HL-60 (cell line): ENCODE measurements at regions not wholly inside any gene's neighbourhood (a gene's known extent, or its start where the extent isn't known, plus 50 kb on each side); places are given as distances from the start of the nearest gene placed in this dataset.

ENCODE experiments used
- DNase-seq, 2 experiments: peaks; one replicate each; pipeline ENCODE4 v3.0.0-alpha.2; 2010 to 2020; ENCODE audit warnings: low read depth in 1 of 2, low spot score in 1 of 2
- H3K27ac ChIP-seq: fragments of 250-450 bp; sonication (Bioruptor Pico); replicated peaks from 2 replicates; pipeline ENCODE4 v1.5.1; 2020; ENCODE audit warnings: mild to moderate bottlenecking, moderate library complexity
- H3K27me3 ChIP-seq: fragments of 250-450 bp; sonication (Bioruptor Pico); 2 replicates; pipeline ENCODE4 v1.5.1; 2021; ENCODE audit warnings: mild to moderate bottlenecking, moderate library complexity; ENCODE audit not compliant: insufficient read depth, poor library complexity, severe bottlenecking
- H3K4me3 ChIP-seq: replicated peaks from 2 replicates; pipeline ENCODE4 v1.5.1; 2011; ENCODE audit warnings: mild to moderate bottlenecking, control low read depth, low read length; ENCODE audit not compliant: insufficient read depth
- GABPA ChIP-seq: IDR thresholded peaks from 2 replicates; pipeline ENCODE4 v1.6.1; 2012; ENCODE audit warnings: low read depth
- POLR2AphosphoS5 ChIP-seq: IDR thresholded peaks from 2 replicates; pipeline ENCODE4 v1.6.1; 2012; ENCODE audit warnings: low read depth
- SPI1 ChIP-seq: IDR thresholded peaks from 2 replicates; pipeline ENCODE4 v1.6.1; 2012; ENCODE audit warnings: low read depth, mild to moderate bottlenecking, borderline replicate concordance
- TF ChIP-seq, protein P1 (sequence below): IDR thresholded peaks from 2 replicates; pipeline ENCODE4 v1.6.1; 2012; ENCODE audit warnings: low read depth; ENCODE audit not compliant: insufficient replicate concordance
- TF ChIP-seq, protein P2 (sequence below): IDR thresholded peaks from one replicate; pipeline ENCODE4 v1.5.1; 2011; ENCODE audit warnings: low read length, control low read depth, inconsistent platforms; ENCODE audit not compliant: insufficient read depth

DNA sequence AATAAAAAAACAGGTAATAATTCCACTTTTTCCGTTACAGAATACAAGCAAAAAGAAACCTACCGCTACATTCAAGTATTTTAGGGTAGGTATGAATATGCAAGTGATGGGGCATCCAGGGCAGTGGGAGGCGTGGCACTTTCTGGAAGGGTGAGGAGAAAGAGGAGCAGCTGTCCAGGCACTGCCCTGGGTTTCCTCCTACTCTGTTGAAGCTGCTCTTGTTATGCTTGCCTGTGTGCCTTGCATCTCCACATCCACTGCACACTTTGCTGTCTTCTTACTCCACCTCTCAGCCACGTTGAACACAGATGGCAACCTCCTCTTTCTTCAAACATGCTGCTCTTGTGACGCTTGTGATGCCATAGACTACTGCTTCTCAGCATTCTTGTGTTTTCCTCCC lies 83.2 kb downstream of the RPE65 start:
- no peak for DNase-seq
- no peak overlapping the region for H3K4me3 ChIP-seq
- H3K27ac ChIP-seq = no peak overlapping the region
- no peaks in the 10 kb centered on the region for H3K27me3 ChIP-seq
- TF ChIP-seq SPI1 (no peak), POLR2AphosphoS5 (no peak), GABPA (no peak)
- TF ChIP-seq, protein P1, sequence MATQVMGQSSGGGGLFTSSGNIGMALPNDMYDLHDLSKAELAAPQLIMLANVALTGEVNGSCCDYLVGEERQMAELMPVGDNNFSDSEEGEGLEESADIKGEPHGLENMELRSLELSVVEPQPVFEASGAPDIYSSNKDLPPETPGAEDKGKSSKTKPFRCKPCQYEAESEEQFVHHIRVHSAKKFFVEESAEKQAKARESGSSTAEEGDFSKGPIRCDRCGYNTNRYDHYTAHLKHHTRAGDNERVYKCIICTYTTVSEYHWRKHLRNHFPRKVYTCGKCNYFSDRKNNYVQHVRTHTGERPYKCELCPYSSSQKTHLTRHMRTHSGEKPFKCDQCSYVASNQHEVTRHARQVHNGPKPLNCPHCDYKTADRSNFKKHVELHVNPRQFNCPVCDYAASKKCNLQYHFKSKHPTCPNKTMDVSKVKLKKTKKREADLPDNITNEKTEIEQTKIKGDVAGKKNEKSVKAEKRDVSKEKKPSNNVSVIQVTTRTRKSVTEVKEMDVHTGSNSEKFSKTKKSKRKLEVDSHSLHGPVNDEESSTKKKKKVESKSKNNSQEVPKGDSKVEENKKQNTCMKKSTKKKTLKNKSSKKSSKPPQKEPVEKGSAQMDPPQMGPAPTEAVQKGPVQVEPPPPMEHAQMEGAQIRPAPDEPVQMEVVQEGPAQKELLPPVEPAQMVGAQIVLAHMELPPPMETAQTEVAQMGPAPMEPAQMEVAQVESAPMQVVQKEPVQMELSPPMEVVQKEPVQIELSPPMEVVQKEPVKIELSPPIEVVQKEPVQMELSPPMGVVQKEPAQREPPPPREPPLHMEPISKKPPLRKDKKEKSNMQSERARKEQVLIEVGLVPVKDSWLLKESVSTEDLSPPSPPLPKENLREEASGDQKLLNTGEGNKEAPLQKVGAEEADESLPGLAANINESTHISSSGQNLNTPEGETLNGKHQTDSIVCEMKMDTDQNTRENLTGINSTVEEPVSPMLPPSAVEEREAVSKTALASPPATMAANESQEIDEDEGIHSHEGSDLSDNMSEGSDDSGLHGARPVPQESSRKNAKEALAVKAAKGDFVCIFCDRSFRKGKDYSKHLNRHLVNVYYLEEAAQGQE = no peak
- TF ChIP-seq, protein P2, sequence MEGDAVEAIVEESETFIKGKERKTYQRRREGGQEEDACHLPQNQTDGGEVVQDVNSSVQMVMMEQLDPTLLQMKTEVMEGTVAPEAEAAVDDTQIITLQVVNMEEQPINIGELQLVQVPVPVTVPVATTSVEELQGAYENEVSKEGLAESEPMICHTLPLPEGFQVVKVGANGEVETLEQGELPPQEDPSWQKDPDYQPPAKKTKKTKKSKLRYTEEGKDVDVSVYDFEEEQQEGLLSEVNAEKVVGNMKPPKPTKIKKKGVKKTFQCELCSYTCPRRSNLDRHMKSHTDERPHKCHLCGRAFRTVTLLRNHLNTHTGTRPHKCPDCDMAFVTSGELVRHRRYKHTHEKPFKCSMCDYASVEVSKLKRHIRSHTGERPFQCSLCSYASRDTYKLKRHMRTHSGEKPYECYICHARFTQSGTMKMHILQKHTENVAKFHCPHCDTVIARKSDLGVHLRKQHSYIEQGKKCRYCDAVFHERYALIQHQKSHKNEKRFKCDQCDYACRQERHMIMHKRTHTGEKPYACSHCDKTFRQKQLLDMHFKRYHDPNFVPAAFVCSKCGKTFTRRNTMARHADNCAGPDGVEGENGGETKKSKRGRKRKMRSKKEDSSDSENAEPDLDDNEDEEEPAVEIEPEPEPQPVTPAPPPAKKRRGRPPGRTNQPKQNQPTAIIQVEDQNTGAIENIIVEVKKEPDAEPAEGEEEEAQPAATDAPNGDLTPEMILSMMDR = no peak

DNA sequence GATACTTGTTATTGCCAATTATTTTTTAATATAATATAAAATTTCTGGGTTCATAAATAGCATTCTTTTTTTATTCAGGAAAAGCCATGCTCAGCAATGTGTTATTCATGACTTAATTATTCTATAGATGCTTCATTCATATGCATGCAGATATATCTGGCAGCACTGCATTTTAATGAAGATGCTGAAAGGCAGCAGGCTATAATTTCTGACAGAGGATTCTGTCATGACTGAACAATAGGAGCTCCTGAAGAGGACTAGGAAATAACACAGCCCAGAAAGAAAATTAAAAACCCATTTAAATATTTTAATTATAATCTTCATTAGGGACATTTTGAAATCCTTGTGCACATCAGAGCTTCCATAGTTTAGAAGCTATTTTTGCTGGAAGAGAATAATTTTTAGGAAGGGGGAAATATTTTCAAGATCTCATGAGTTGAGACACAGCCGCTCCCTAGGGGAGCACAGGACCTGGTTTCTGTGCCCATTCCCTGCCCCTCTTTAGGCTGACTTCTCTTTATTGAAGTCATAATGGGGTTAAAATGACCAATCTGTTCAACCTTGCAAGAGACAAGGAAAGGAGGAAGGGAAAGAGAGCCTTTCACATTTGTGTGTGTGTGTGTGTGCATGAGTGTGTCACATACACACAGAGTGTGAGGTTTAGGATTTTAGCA lies 83.9 kb downstream of the RPE65 start:
- DNase-seq = no peak
- TF ChIP-seq GABPA (no peak), SPI1 (no peak), POLR2AphosphoS5 (no peak)
- TF ChIP-seq, protein P1 = no peak
- TF ChIP-seq, protein P2 = no peak
- Histone ChIP-seq H3K27ac (no peak overlapping the region), H3K27me3 (no peaks in the 10 kb centered on the region), H3K4me3 (no peak overlapping the region)

DNA sequence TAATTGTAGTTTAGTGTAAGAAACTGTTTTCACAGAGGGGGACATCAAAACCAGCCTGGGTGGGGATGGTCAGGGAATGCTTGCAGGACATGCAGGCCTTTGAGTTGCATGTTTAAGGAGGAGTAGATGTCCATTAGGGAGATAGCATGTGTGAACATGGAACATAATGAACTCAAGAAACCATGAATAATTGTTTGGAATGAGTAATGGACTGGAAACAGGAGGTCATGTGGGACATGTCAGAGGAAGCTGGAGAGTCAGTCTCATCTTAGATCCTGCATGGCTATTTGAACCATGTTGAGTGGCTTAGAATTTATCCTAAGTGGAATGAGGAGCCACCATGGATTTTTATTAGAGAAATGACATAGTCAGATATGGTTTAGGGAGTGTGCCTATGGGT lies 86.4 kb downstream of the RPE65 start:
- H3K4me3 ChIP-seq = no peak overlapping the region
- TF ChIP-seq, protein P2 = no peak
- TF ChIP-seq SPI1 (no peak), POLR2AphosphoS5 (no peak), GABPA (no peak)
- TF ChIP-seq, protein P1 = no peak
- no peak overlapping the region for H3K27ac ChIP-seq
- no peak for DNase-seq
- no peaks in the 10 kb centered on the region for H3K27me3 ChIP-seq
